ENCODE measurements at regions not wholly inside any gene's neighbourhood (a gene's known extent, or its start where the extent isn't known, plus 50 kb on each side); places are given as distances from the start of the nearest gene placed in this dataset.

DNA sequence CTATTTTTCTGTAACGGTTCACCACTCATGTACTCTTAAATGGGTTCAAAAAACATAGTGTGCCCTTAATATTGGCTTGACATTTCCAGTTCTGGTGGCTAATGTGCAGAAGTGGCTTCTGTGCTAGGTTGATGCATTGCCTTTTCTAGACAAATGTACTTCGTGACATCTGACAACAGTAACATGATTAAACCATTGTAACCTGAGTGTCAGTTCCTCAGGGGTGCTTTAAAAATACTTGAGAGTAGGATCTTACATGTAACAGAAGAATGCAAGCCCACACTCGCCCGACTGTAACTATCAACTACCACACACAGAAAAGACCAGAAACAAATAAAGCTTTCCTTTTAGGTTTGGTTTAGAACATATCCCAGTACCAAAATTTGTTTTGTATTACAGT, 393.4 kb upstream of the NFE2L3 start:
- H3K27ac ChIP-seq (ENCODE audit: low read length), result no peak overlapping the region

DNA sequence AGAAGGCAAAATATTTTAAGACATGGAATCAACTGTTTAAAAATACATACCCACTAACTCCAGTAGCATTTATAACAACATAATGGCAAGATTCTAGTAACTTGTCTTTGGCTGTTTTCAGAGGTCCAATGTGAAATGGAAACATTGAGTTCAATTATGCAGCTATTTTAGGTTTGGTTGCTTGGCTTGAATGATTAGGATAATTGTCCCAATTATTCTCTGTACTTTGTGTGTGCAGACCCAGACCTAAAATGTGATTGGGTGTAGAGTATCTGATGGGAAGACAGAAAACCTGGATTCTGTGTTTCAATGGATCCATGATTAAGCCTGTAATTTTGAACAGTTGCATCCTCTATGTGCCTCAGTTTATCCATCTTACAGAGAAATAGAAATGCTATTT, 392.7 kb upstream of the NFE2L3 start:
- Histone ChIP-seq H3K36me3 (ENCODE audit: control insufficient read depth in 1 of 2, insufficient read depth in 2 of 2, low read length in 2 of 2) (no peaks in the 10 kb centered on the region), H3K4me3 (ENCODE audit: low read depth in 1 of 2, low read length in 2 of 2) (no peak overlapping the region), H3K9me3 (ENCODE audit: control insufficient read depth in 1 of 2, low read length in 2 of 2) (no peaks in the 10 kb centered on the region), H3K27me3 (ENCODE audit: low read depth, low read length) (no peaks in the 10 kb centered on the region), H3K4me1 (ENCODE audit: control insufficient read depth in 1 of 2, insufficient read depth in 2 of 2, low read length in 2 of 2) (no peaks in the 10 kb centered on the region), H3K27ac (ENCODE audit: low read length) (no peak overlapping the region)

More for the DNA sequence above, 393.4 kb upstream of the NFE2L3 start:
- Histone ChIP-seq H3K4me1 (ENCODE audit: control insufficient read depth in 1 of 2, insufficient read depth in 2 of 2, low read length in 2 of 2) (no peaks in the 10 kb centered on the region), H3K9me3 (ENCODE audit: control insufficient read depth in 1 of 2, low read length in 2 of 2) (no peaks in the 10 kb centered on the region), H3K36me3 (ENCODE audit: control insufficient read depth in 1 of 2, insufficient read depth in 2 of 2, low read length in 2 of 2) (no peaks in the 10 kb centered on the region), H3K4me3 (ENCODE audit: low read depth in 1 of 2, low read length in 2 of 2) (no peak overlapping the region), H3K27me3 (ENCODE audit: low read depth, low read length) (no peaks in the 10 kb centered on the region)

DNA sequence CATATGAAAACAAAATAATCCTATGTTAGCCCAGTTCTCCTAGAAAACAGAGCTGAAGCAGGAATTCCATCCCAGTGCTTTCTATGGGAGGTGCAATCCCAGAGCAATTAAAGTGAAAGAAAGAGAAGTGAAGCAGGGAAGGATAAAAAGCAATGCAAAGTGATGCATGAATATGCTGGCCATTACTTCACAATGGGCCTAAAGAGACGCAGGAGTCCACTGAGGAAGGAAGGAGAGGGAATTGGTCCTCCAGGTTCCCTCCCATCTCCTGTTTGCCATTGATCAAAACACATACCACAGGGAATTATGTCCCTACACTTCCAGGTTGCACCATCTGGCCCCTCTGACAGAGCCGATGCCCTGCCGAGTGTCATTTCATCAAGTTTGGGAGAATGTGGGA, 392.2 kb upstream of the NFE2L3 start:
- no peaks in the 10 kb centered on the region for H3K27me3 ChIP-seq (ENCODE audit: low read depth, low read length)
- no peaks in the 10 kb centered on the region for H3K4me1 ChIP-seq (ENCODE audit: control insufficient read depth in 1 of 2, insufficient read depth in 2 of 2, low read length in 2 of 2)
- no peaks in the 10 kb centered on the region for H3K9me3 ChIP-seq (ENCODE audit: control insufficient read depth in 1 of 2, low read length in 2 of 2)
- no peak overlapping the region for H3K4me3 ChIP-seq (ENCODE audit: low read depth in 1 of 2, low read length in 2 of 2)
- no peaks in the 10 kb centered on the region for H3K36me3 ChIP-seq (ENCODE audit: control insufficient read depth in 1 of 2, insufficient read depth in 2 of 2, low read length in 2 of 2)
- no peak overlapping the region for H3K27ac ChIP-seq (ENCODE audit: low read length)

DNA sequence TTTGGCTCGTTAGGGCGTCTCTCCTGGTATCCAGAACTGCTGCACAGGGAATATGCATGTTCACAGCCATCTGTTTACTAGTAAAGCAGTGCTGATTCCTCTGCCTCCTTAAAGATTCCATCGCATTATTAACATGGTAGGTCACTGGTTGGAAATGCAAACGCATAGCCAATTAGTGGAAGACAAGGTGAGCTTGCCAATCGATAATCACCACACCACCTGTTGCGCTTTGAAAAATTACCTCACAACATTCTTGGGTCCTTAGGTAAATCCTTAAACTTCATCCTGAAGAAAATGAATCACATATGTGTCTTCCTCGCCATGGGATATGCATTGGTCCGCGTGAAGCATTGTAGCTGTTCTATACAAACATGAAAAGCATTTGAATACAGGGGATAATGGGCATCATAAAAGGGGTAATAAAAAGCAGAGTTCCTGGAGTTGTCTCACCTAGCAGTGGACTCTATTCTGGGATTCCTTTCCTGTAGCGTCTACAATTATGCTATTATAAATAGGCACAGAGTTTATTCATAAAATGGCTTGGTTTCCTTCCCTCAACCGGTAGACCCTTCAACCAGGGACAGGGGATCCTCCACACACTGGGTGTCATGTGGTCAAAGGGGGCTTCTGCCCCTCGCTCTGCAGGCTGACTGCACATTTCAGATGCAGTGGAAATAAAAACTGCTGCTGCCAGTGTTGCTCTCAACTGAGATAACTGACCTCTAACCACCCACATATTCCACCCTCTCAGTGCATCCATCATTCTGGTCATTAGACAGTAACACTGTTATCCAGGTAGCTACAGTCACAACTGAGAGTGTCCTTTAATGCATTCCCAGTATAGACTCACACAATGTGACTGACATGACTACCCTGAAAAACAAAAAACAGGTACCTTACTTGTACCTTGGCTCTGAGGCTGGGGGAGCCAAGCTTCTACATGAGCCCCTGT, 389.2 kb upstream of the NFE2L3 start:
- Histone ChIP-seq H3K27me3 (ENCODE audit: low read depth, low read length) (no peaks in the 10 kb centered on the region), H3K4me3 (ENCODE audit: low read depth in 1 of 2, low read length in 2 of 2) (no peak overlapping the region), H3K9me3 (ENCODE audit: control insufficient read depth in 1 of 2, low read length in 2 of 2) (no peaks in the 10 kb centered on the region), H3K4me1 (ENCODE audit: control insufficient read depth in 1 of 2, insufficient read depth in 2 of 2, low read length in 2 of 2) (no peaks in the 10 kb centered on the region), H3K36me3 (ENCODE audit: control insufficient read depth in 1 of 2, insufficient read depth in 2 of 2, low read length in 2 of 2) (no peaks in the 10 kb centered on the region), H3K27ac (ENCODE audit: low read length) (no peak overlapping the region)

DNA sequence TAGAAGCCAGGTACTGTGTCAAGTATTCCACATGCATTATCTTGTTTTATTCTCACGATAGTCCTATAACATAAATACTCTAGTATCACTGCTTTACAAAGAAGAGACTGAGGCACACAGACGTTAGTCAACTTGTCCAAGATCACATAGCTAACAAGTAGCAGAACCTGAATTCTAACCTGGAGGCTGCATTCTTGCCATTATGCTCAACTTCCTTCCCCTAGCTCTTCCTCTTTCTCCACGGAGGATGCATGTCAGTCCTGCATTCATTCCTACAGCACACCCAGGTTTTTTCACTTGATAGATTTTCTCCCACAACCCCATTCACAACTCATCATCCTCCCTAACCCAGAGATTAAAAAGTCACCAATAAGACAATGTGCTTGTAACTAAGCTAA, 388.5 kb upstream of the NFE2L3 start:
- Histone ChIP-seq H3K9me3 (ENCODE audit: control insufficient read depth in 1 of 2, low read length in 2 of 2) (no peaks in the 10 kb centered on the region), H3K36me3 (ENCODE audit: control insufficient read depth in 1 of 2, insufficient read depth in 2 of 2, low read length in 2 of 2) (no peaks in the 10 kb centered on the region), H3K27me3 (ENCODE audit: low read depth, low read length) (no peaks in the 10 kb centered on the region), H3K4me1 (ENCODE audit: control insufficient read depth in 1 of 2, insufficient read depth in 2 of 2, low read length in 2 of 2) (no peaks in the 10 kb centered on the region), H3K4me3 (ENCODE audit: low read depth in 1 of 2, low read length in 2 of 2) (no peak overlapping the region), H3K27ac (ENCODE audit: low read length) (no peak overlapping the region)

DNA sequence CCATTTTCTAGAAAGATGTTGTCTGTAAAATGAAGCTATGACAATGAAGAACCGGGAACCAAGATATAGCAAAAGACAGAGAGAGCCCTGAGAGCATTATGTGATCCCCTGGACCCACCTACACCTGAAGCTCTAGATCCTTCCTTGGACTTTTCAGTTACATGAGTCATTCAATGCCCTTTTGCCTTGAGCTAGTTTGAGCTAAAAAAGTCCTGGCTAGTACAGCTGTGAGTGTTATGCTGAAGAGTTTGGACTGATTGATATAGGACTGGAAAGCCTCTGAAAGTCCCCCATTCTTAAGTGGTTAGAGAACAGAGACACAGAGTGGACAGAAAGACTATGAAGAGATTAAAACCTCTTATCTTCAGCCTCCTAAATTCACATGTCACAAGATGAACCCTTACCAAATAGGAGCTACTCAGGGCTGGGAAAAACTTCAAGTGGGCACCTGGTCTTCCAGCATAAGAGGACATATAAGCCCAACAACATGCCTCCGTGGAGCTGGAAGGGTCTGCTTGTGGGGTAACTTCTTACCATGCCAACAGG, 386.8 kb upstream of the NFE2L3 start:
- Histone ChIP-seq H3K27ac (ENCODE audit: low read length) (no peak overlapping the region), H3K9me3 (ENCODE audit: control insufficient read depth in 1 of 2, low read length in 2 of 2) (no peaks in the 10 kb centered on the region), H3K36me3 (ENCODE audit: control insufficient read depth in 1 of 2, insufficient read depth in 2 of 2, low read length in 2 of 2) (no peaks in the 10 kb centered on the region), H3K27me3 (ENCODE audit: low read depth, low read length) (no peaks in the 10 kb centered on the region), H3K4me3 (ENCODE audit: low read depth in 1 of 2, low read length in 2 of 2) (no peak overlapping the region), H3K4me1 (ENCODE audit: control insufficient read depth in 1 of 2, insufficient read depth in 2 of 2, low read length in 2 of 2) (no peaks in the 10 kb centered on the region)

DNA sequence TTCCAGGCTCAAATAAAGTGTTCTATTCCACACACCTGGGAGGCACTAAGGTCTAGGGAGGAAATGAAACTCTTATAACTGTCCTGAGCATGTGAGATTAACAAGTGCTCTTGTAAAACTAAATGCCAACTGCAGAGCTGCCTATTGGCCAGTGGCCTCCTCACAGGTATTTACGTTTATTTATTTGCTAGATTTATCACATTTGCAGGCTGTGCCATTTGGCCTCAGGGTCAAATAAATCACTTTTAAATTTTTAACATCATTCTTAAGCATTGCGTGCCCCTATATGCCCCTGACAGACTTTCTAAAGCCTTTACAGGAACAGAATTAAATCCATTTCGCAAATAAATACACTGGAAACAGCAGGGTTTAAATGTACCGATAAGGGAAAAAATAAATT, 381.8 kb upstream of the NFE2L3 start:
- Histone ChIP-seq H3K36me3 (ENCODE audit: control insufficient read depth in 1 of 2, insufficient read depth in 2 of 2, low read length in 2 of 2) (no peaks in the 10 kb centered on the region), H3K27me3 (ENCODE audit: low read depth, low read length) (no peaks in the 10 kb centered on the region), H3K4me3 (ENCODE audit: low read depth in 1 of 2, low read length in 2 of 2) (no peak overlapping the region), H3K27ac (ENCODE audit: low read length) (no peak overlapping the region), H3K9me3 (ENCODE audit: control insufficient read depth in 1 of 2, low read length in 2 of 2) (no peaks in the 10 kb centered on the region), H3K4me1 (ENCODE audit: control insufficient read depth in 1 of 2, insufficient read depth in 2 of 2, low read length in 2 of 2) (no peaks in the 10 kb centered on the region)

DNA sequence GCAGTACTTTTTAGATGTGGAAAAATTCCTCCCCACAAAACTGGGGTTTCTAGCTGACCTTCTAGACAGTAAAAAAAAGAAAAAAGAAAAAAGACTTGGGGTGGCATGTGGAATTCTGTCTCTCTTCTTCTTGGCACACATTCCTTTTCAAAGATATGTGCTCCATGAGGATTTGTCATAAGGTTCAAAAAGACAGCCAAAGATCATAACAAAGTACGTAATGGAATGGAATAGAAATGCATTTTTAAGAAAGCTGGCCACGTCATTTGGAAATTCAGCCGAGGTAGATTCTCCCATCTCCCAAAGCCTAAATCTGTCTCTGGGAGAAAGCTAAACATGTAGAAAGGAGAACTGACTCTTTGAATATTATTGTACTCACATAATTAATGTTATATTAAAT, 381.3 kb upstream of the NFE2L3 start:
- no peak overlapping the region for H3K4me3 ChIP-seq (ENCODE audit: low read depth in 1 of 2, low read length in 2 of 2)
- H3K9me3 ChIP-seq (ENCODE audit: control insufficient read depth in 1 of 2, low read length in 2 of 2), result no peaks in the 10 kb centered on the region
- H3K27ac ChIP-seq (ENCODE audit: low read length), result no peak overlapping the region

DNA sequence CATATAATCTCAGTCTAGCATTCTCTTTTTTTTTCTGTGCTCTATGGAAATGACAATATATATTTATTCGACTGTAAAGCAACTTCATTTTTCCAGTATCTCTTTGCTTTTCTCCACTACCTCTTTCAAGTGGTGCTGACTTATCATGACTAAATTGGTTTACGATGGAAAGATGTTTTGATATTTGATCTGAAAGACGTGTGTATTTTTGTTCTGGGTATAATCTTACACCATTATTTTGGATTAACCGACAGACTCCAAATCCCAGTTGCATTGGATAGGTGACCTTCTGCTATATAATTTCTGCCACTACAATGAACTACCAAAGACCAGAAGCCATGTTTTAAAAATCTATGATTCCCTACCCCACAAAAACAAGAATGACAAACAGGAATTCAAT, 380.5 kb upstream of the NFE2L3 start:
- H3K4me3 ChIP-seq (ENCODE audit: low read depth in 1 of 2, low read length in 2 of 2), result no peak overlapping the region
- H3K4me1 ChIP-seq (ENCODE audit: control insufficient read depth in 1 of 2, insufficient read depth in 2 of 2, low read length in 2 of 2), result no peaks in the 10 kb centered on the region
- no peak overlapping the region for H3K27ac ChIP-seq (ENCODE audit: low read length)
- no peaks in the 10 kb centered on the region for H3K36me3 ChIP-seq (ENCODE audit: control insufficient read depth in 1 of 2, insufficient read depth in 2 of 2, low read length in 2 of 2)
- H3K9me3 ChIP-seq (ENCODE audit: control insufficient read depth in 1 of 2, low read length in 2 of 2), result no peaks in the 10 kb centered on the region
- no peaks in the 10 kb centered on the region for H3K27me3 ChIP-seq (ENCODE audit: low read depth, low read length)

More for the DNA sequence above, 381.3 kb upstream of the NFE2L3 start:
- Histone ChIP-seq H3K4me1 (ENCODE audit: control insufficient read depth in 1 of 2, insufficient read depth in 2 of 2, low read length in 2 of 2) (no peaks in the 10 kb centered on the region), H3K27me3 (ENCODE audit: low read depth, low read length) (no peaks in the 10 kb centered on the region), H3K36me3 (ENCODE audit: control insufficient read depth in 1 of 2, insufficient read depth in 2 of 2, low read length in 2 of 2) (no peaks in the 10 kb centered on the region)

DNA sequence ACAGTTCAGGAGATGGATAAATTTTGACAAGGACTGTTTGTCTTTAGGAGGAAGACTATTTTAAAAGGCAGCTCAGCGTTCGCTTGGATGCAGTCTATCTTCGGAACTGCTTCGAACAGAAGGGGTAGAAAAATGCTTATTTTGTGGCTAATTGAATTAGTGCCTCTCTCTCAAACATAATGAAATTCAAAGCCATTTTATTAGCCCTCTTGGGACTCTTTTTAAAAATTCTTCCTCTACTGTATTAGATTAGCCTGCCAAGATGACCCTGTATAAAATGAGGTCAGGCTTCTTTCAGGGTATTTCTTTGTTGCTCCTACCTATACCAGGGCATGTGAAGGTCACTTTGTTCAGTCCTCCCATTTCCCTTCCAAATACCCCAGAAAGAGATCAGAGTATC, 379.2 kb upstream of the NFE2L3 start:
- Histone ChIP-seq H3K27me3 (ENCODE audit: low read depth, low read length) (no peaks in the 10 kb centered on the region), H3K27ac (ENCODE audit: low read length) (no peak overlapping the region), H3K4me3 (ENCODE audit: low read depth in 1 of 2, low read length in 2 of 2) (no peak overlapping the region), H3K36me3 (ENCODE audit: control insufficient read depth in 1 of 2, insufficient read depth in 2 of 2, low read length in 2 of 2) (no peaks in the 10 kb centered on the region), H3K4me1 (ENCODE audit: control insufficient read depth in 1 of 2, insufficient read depth in 2 of 2, low read length in 2 of 2) (no peaks in the 10 kb centered on the region), H3K9me3 (ENCODE audit: control insufficient read depth in 1 of 2, low read length in 2 of 2) (no peaks in the 10 kb centered on the region)

DNA sequence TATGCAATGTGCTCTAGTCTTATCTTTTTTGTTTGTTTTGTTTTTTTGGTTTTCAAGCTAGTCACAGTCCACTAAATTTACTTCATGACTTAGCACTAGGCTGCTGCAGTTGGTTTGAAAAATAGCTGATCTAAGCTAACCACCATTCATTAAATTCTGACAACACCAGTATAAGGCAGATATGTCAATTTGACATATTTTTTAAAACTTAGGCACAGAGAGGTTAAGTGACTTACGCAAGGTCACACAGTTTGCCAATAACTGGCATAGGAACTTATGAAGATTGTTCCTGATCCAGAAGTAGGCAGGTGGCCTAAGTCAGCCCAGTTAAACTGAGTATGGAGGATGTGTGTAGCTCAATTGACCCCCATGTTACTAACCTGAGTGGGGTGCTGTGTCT, 377.3 kb upstream of the NFE2L3 start:
- no peaks in the 10 kb centered on the region for H3K36me3 ChIP-seq (ENCODE audit: control insufficient read depth in 1 of 2, insufficient read depth in 2 of 2, low read length in 2 of 2)
- H3K4me1 ChIP-seq (ENCODE audit: control insufficient read depth in 1 of 2, insufficient read depth in 2 of 2, low read length in 2 of 2), result no peaks in the 10 kb centered on the region
- no peaks in the 10 kb centered on the region for H3K27me3 ChIP-seq (ENCODE audit: low read depth, low read length)
- no peak overlapping the region for H3K4me3 ChIP-seq (ENCODE audit: low read depth in 1 of 2, low read length in 2 of 2)
- no peak overlapping the region for H3K27ac ChIP-seq (ENCODE audit: low read length)
- no peaks in the 10 kb centered on the region for H3K9me3 ChIP-seq (ENCODE audit: control insufficient read depth in 1 of 2, low read length in 2 of 2)

DNA sequence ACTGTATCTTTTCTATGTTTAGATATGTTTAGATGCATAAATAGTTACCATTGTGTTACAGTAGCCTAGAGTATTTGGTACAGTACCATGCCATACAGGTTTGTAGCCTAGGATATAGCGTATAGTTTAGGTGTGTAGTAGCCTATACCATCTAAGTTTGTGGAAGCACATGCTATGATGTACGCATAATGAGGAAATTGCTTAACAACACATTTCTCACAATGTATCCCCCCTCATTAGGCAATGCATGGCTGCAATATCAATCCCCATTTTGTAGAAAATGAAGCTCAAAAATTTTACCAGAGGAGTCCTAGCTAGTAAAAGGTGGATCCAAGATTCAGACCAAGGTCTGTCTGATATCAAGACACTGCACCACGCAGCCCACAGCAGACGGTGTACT, 376.4 kb upstream of the NFE2L3 start:
- H3K4me1 ChIP-seq (ENCODE audit: control insufficient read depth in 1 of 2, insufficient read depth in 2 of 2, low read length in 2 of 2), result no peaks in the 10 kb centered on the region
- H3K36me3 ChIP-seq (ENCODE audit: control insufficient read depth in 1 of 2, insufficient read depth in 2 of 2, low read length in 2 of 2), result no peaks in the 10 kb centered on the region
- no peak overlapping the region for H3K27ac ChIP-seq (ENCODE audit: low read length)
- H3K4me3 ChIP-seq (ENCODE audit: low read depth in 1 of 2, low read length in 2 of 2), result no peak overlapping the region
- no peaks in the 10 kb centered on the region for H3K9me3 ChIP-seq (ENCODE audit: control insufficient read depth in 1 of 2, low read length in 2 of 2)
- no peaks in the 10 kb centered on the region for H3K27me3 ChIP-seq (ENCODE audit: low read depth, low read length)

Data from muscle layer of duodenum (tissue), 2 donors.